Testis (tissue), 2 donors: ENCODE measurements at regions not wholly inside any gene's neighbourhood (a gene's known extent, or its start where the extent isn't known, plus 50 kb on each side); places are given as distances from the start of the nearest gene placed in this dataset.

Experiments used
- CTCF ChIP-seq, 3 experiments: fragments of 450-650 bp in 2 of 3; fragments of 200-600 bp in 1 of 3; sonication (generic) in 1 of 3; IDR thresholded peaks; one replicate each; pipeline ENCODE4 v1.5.1; 2016 to 2019; ENCODE audit warnings: antibody characterized with exemption in 3 of 3, mild to moderate bottlenecking in 2 of 3, moderate library complexity in 1 of 3
- POLR2A ChIP-seq: fragments of 450-650 bp; IDR thresholded peaks from one replicate; pipeline ENCODE4 v1.6.1; 2017; ENCODE audit warnings: antibody characterized with exemption, mild to moderate bottlenecking, moderate library complexity

GRCh38 chr4:137267024-137267423, 265.3 kb downstream of the PCDH18 start:
- no peak for TF ChIP-seq CTCF (IDR thresholded peaks at IDR 0.05)
- no peak for TF ChIP-seq POLR2A
